Cardiac fibroblast (primary cell): ENCODE measurements at regions not wholly inside any gene's neighbourhood (a gene's known extent, or its start where the extent isn't known, plus 50 kb on each side); places are given as distances from the start of the nearest gene placed in this dataset.

ENCODE experiments used
- DNase-seq, 2 donors: peaks; one replicate each; pipeline versions ENCODE4 v3.0.0 to v3.0.0-alpha.2; 2010; ENCODE audit warnings: low read depth in 2 of 2
- H3K4me3 ChIP-seq, 2 donors: replicated peaks in 1 of 2; 1 replicate in 1 of 2; 2 replicates in 1 of 2; pipeline ENCODE4 v1.5.1; 2011; ENCODE audit warnings: low read depth in 2 of 2, low read length in 2 of 2, mild to moderate bottlenecking in 2 of 2, moderate library complexity in 1 of 2
- TF ChIP-seq, protein P1 (sequence below): IDR thresholded peaks from one replicate; pipeline ENCODE4 v1.5.1; 2011; ENCODE audit warnings: low read depth, mild to moderate bottlenecking, low read length, inconsistent platforms

DNA sequence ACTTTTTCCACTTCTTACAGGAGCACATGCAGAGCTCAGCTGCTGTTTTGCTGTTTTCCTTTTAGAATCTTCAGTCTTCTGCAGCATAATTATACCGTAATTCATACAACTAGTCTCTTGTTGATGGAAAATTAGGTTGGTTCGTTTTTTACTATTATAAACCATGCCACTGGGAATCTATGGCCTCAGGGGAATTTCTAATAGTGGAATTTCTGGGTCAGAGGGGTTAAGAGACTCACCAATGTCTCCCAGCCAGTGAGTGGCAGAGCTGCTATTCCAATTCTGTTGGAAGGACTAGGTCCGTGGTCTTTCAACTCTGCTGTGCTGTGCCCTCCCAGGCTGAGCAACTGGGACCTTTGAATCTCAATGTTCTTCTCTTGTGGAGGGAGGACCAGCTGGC, 282.5 kb downstream of the ZSWIM6 start:
- TF ChIP-seq, protein P1, sequence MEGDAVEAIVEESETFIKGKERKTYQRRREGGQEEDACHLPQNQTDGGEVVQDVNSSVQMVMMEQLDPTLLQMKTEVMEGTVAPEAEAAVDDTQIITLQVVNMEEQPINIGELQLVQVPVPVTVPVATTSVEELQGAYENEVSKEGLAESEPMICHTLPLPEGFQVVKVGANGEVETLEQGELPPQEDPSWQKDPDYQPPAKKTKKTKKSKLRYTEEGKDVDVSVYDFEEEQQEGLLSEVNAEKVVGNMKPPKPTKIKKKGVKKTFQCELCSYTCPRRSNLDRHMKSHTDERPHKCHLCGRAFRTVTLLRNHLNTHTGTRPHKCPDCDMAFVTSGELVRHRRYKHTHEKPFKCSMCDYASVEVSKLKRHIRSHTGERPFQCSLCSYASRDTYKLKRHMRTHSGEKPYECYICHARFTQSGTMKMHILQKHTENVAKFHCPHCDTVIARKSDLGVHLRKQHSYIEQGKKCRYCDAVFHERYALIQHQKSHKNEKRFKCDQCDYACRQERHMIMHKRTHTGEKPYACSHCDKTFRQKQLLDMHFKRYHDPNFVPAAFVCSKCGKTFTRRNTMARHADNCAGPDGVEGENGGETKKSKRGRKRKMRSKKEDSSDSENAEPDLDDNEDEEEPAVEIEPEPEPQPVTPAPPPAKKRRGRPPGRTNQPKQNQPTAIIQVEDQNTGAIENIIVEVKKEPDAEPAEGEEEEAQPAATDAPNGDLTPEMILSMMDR: no peak
- DNase-seq: no peak

DNA sequence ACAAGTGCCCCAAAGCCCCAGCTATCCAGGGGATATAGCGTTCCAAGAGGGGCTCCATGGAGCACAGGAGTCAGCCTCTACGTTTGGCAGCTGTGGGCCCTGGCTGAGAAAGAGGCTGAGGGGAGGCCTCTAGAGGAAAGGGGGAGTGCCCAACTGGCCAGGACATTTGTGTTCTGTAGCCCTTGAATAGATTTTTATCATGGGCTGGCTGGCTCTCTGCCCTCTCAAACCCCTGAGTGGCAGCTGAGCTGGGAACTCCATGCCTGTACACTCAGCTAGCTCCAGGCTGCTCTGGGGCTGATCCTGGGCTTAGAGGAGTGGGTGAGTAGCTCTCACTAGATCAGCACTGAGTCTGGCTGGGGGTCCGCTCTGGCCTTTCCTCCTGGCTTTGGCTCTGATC, 285.0 kb downstream of the ZSWIM6 start:
- H3K4me3 ChIP-seq: no peak overlapping the region
- TF ChIP-seq, protein P1: no peak
- DNase-seq: no peak

More for the DNA sequence above, 282.5 kb downstream of the ZSWIM6 start:
- H3K4me3 ChIP-seq: no peak overlapping the region

DNA sequence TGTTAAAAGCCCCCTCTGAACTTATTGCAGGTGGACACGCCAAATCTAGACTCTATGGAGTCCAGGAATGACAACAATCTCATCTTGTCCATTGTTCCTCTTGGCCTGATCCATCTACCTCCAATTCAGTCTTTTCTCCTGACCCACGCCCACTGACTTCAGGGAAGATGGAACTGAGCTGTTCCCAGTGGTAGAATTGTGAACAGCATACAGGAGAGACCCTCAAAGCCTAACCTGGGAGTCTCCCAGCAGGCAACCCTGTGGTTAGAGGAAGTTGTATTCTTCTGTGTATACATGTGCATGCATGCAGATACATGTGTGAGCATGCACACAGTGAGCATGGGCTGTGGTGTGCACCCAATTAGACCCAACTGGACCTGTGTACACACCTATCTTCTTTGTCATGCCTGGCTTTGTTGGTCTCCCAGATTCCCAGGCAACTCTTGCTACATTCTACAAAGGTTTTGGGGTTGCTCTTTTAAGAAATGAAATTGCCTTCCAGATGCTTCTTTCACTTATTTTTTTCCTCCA, 286.0 kb downstream of the ZSWIM6 start:
- no peak overlapping the region for H3K4me3 ChIP-seq
- no peak for DNase-seq
- TF ChIP-seq, protein P1: no peak

DNA sequence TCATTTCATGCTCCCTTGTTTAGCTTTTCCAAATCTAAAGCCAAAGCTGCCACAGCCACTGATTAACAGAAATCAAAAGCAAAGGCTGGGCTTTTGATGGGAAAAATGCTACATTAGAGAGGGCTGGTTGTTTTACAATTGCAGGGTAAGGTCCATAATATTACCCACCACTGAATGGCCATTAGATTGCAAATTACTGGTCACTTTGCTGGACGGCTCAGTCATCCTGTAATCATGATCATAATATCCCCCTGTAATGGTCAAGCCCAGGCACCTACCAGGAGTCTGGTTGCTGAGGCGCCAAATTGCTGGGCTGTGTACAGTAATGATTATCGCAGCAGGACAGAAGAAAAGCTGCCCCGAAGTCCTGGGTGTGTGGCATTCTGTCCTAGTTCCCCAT, 286.5 kb downstream of the ZSWIM6 start:
- TF ChIP-seq, protein P1: no peak
- H3K4me3 ChIP-seq: no peak overlapping the region
- no peak for DNase-seq

DNA sequence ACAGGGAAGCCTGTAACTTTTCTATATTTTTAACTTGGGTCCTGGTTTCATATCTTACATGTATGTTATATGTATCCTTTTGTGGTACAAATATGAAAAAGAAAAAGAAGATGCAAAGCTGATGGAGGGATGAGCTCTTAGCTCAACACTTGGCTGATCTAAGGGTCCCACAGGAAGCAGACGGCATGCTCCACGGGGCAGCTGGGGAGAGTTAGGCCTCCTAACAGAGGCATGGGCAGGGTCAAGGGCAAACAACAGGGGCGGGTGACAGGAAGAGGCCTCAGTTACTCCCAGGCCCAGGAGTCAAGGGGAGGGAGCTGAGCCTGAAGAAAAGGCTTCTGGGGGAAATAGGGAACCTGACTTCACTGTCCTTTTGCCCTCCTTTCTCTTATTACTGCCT, 287.2 kb downstream of the ZSWIM6 start:
- no peak for DNase-seq
- H3K4me3 ChIP-seq: no peak overlapping the region
- TF ChIP-seq, protein P1: no peak

DNA sequence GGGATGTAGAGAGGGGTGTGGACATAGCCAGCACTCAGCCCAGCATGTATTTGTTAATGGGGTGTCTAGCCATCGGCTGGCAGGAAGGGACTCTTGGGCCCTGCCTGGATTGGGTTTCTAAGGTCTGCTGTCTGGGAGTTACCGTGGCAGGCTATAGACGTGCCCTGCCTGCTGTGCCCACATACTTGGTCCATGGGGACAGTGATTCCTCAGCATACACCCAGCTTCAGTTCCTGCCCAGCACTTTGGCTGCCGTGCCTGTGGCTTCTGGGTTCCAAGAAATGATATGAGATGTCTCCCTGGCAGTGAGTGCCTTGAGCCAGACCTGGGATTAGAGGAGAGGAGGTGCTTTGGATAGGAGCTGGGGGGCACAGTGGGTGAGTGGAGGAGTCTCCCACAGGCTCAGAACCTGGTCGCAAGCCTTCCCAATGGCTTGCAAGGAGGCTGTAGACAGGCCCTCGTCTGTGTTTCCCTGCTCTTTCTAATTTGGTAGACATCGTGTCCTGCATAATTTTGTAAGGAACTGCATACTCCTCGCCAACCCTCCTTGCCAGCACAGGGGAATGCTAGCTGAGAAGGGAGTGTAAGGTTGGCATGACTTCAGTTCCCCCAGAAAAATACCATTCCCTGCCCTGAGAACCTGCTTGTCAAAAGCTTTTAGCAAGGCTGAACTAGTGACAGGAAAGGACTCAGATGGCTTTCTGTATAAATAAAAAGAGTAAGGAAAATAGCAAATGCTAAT, 287.9 kb downstream of the ZSWIM6 start:
- no peak overlapping the region for H3K4me3 ChIP-seq
- TF ChIP-seq, protein P1: no peak
- DNase-seq: no peak
